Endothelial cell of umbilical vein (primary cell): ENCODE measurements at regions not wholly inside any gene's neighbourhood (a gene's known extent, or its start where the extent isn't known, plus 50 kb on each side); places are given as distances from the start of the nearest gene placed in this dataset.
"Not testable (repeated sequence)": the region's sequence is repeated elsewhere in the genome, so short reads cannot be mapped to it uniquely, and the experiment has no call there.

Source experiments
- BruUV-seq: library from RNA; stranded (reverse); fragments of 400-500 nt; replicated peaks from 2 replicates; lab custom pipeline; 2021; lab: Mats Ljungman, UMichigan
- CTCF ChIA-PET: fragments of 300-600, 350-600 bp; sonication (Branson Sonifier 250); formaldehyde crosslinking; loops from one replicate; lab custom pipeline; 2021; ENCODE audit warnings: antibody characterized with exemption, inconsistent platforms; lab: Charles Lee
- POLR2A ChIA-PET: fragments of 300-600, 350-600 bp; sonication (Branson Sonifier 250); formaldehyde crosslinking; loops from one replicate; lab custom pipeline; 2021; ENCODE audit warnings: antibody characterized with exemption, inconsistent platforms; lab: Charles Lee
- DNase-seq: peaks from one replicate; pipeline ENCODE4 v3.0.0-alpha.2; 2011; ENCODE audit warnings: low read depth, low spot score
- FAIRE-seq: peaks from 2 replicates; lab custom pipeline; 2011; peaks lifted over from hg19 to GRCh38; lab: Jason Lieb, UNC
- H2AFZ ChIP-seq: 2 replicates; pipeline ENCODE4 v1.6.0; 2012; ENCODE audit warnings: low read depth, low read length, control low read depth, inconsistent platforms
- H3K27ac ChIP-seq: 2 replicates; pipeline ENCODE4 v1.5.1; 2011; ENCODE audit warnings: low read depth, mild to moderate bottlenecking, control low read depth, low read length, moderate library complexity; ENCODE audit not compliant: insufficient read depth
- H3K27me3 ChIP-seq, 2 experiments: 2 replicates each; pipeline versions ENCODE4 v1.6.0 to v1.6.1; 2011; ENCODE audit warnings: low read length in 2 of 2, mixed read lengths in 1 of 2; ENCODE audit not compliant: control insufficient read depth in 2 of 2, insufficient read depth in 2 of 2
- H3K36me3 ChIP-seq, 2 experiments: 2 replicates in 1 of 2; 3 replicates in 1 of 2; pipeline ENCODE4 v1.5.1; 2011; ENCODE audit warnings: low read length in 2 of 2, mild to moderate bottlenecking in 1 of 2, moderate library complexity in 1 of 2; ENCODE audit not compliant: control insufficient read depth in 2 of 2, insufficient read depth in 2 of 2; ENCODE audit errors: extremely low read depth in 1 of 2
- H3K4me1 ChIP-seq: 3 replicates; pipeline ENCODE4 v1.5.1; 2011; ENCODE audit warnings: mild to moderate bottlenecking, low read length; ENCODE audit not compliant: control insufficient read depth, insufficient read depth; ENCODE audit errors: extremely low read depth
- H3K4me2 ChIP-seq: 2 replicates; pipeline ENCODE4 v1.6.1; 2011; ENCODE audit warnings: low read length, control low read depth, mixed read lengths; ENCODE audit not compliant: insufficient read depth
- H3K4me3 ChIP-seq, 3 experiments: fragments of 200-600 bp in 1 of 3; sonication (generic), shearing (Covaris generic) in 1 of 3; replicated peaks in 1 of 3; 2 replicates each; pipeline ENCODE4 v1.5.1; 2011 to 2016; ENCODE audit warnings: control low read depth in 3 of 3, low read length in 3 of 3, mild to moderate bottlenecking in 2 of 3, inconsistent platforms in 1 of 3, low read depth in 1 of 3, moderate library complexity in 1 of 3; ENCODE audit not compliant: insufficient read depth in 1 of 3
- H3K79me2 ChIP-seq: 2 replicates; pipeline ENCODE4 v1.6.0; 2012; ENCODE audit warnings: low read length, inconsistent platforms; ENCODE audit not compliant: control insufficient read depth, insufficient read depth
- H3K9ac ChIP-seq: replicated peaks from 2 replicates; pipeline ENCODE3; 2011; ENCODE audit warnings: low read length, control low read depth; ENCODE audit not compliant: insufficient read depth; ENCODE audit errors: extremely low read depth
- H3K9me1 ChIP-seq: replicated peaks from 3 replicates; pipeline ENCODE4 v1.6.0; 2011; ENCODE audit warnings: mild to moderate bottlenecking, low read length; ENCODE audit not compliant: control insufficient read depth, insufficient read depth; ENCODE audit errors: extremely low read depth
- H3K9me3 ChIP-seq: replicated peaks from 2 replicates; pipeline ENCODE4 v1.5.1; 2012; ENCODE audit warnings: low read length, inconsistent platforms; ENCODE audit not compliant: control insufficient read depth, insufficient read depth
- H4K20me1 ChIP-seq: replicated peaks from 2 replicates; pipeline ENCODE3; 2011; ENCODE audit warnings: mild to moderate bottlenecking, low read length; ENCODE audit not compliant: control insufficient read depth, insufficient read depth; ENCODE audit errors: extremely low read depth
- CTCF ChIP-seq, 2 donors: IDR thresholded peaks; 1 replicate in 1 of 2; 2 replicates in 1 of 2; pipeline ENCODE4 v1.5.1; 2011; ENCODE audit warnings: low read length in 2 of 2, mild to moderate bottlenecking in 2 of 2, moderate library complexity in 2 of 2, control low read depth in 1 of 2, inconsistent platforms in 1 of 2, low read depth in 1 of 2; ENCODE audit not compliant: insufficient read depth in 1 of 2; ENCODE audit errors: extremely low read depth in 1 of 2
- FOS ChIP-seq: IDR thresholded peaks from 2 replicates; pipeline ENCODE4 v1.6.1; 2011; ENCODE audit warnings: mild to moderate bottlenecking, low read length, moderate library complexity, borderline replicate concordance; ENCODE audit not compliant: insufficient read depth
- GATA2 ChIP-seq: IDR thresholded peaks from 2 replicates; pipeline ENCODE4 v1.7.0; 2011; ENCODE audit warnings: low read depth, mild to moderate bottlenecking, moderate library complexity, mixed read lengths, low read length; ENCODE audit not compliant: insufficient read length, insufficient read depth
- JUN ChIP-seq: IDR thresholded peaks from 2 replicates; pipeline ENCODE4 v1.6.1; 2011; ENCODE audit warnings: borderline replicate concordance, low read depth; ENCODE audit not compliant: insufficient read length, insufficient read depth
- MAX ChIP-seq: IDR thresholded peaks from 2 replicates; pipeline ENCODE4 v1.6.1; 2011; ENCODE audit not compliant: insufficient read depth, insufficient read length
- POLR2AphosphoS5 ChIP-seq: IDR thresholded peaks from 2 replicates; pipeline ENCODE4 v1.6.1; 2012; ENCODE audit warnings: low read depth, mild to moderate bottlenecking, control low read depth, low read length, moderate library complexity; ENCODE audit not compliant: insufficient read depth
- dilution Hi-C: fragments of 300-500 bp; cut with MboI; formaldehyde crosslinking; loops from one replicate; pipeline ENCODE4 v1.15.0; 2019; ENCODE audit warnings: low sequenced_read_pairs; ENCODE audit not compliant: extremely low pct_ligation_motif_present
- intact Hi-C: fragments of 100-400 bp; cut with micrococcal nuclease; formaldehyde crosslinking; loops from one replicate; pipeline ENCODE4 v1.10.0; 2022

- CTCF ChIA-PET, result interaction anchor here (0.9 to 2.3 kb wide), 2 partner anchors 14 to 15 kb away, joined by 4 to 8 read pairs; no protein-coding TSS in a partner anchor
- FAIRE-seq, result no peak
- H3K27me3 ChIP-seq, result no peaks in the 10 kb centered on the region
- no peak overlapping the region for H2AFZ ChIP-seq
- no peak overlapping the region for H3K9ac ChIP-seq
- peaks cover 14% of the 10 kb centered on the region for H3K4me1 ChIP-seq
- no peak overlapping the region for H3K27ac ChIP-seq
- no peaks in the 10 kb centered on the region for H3K79me2 ChIP-seq
- no peaks in the 10 kb centered on the region for H3K36me3 ChIP-seq
- DNase-seq, result no peak
- intact Hi-C loops, result no loop called here
- H3K4me2 ChIP-seq, result no peak overlapping the region
- dilution Hi-C loops, result no loop called here
- H4K20me1 ChIP-seq, result no peaks in the 10 kb centered on the region
- H3K9me3 ChIP-seq, result no peaks in the 10 kb centered on the region
- no peak for TF ChIP-seq CTCF (IDR thresholded peaks at IDR 0.05; ENCODE audit: extremely low read depth in 1 of 2, insufficient read depth in 1 of 2, low read depth in 1 of 2, low read length in 2 of 2)
- TF ChIP-seq MAX, result no peak
- no peak for TF ChIP-seq JUN
- TF ChIP-seq FOS, result no peak
- TF ChIP-seq POLR2AphosphoS5, result no peak
- no peak for TF ChIP-seq GATA2
- no TSS peak for BruUV-seq
- no peak overlapping the region for H3K4me3 ChIP-seq
- no peaks in the 10 kb centered on the region for H3K9me1 ChIP-seq
- POLR2A ChIA-PET, result no interaction called here
Observed at GRCh38 chr1:173270243-173270642, 63.1 kb upstream of the TNFSF4 start.

- DNase-seq, H3K79me2 ChIP-seq, POLR2A ChIA-PET, H3K9ac ChIP-seq, H3K4me2 ChIP-seq, H2AFZ ChIP-seq, H3K27ac ChIP-seq, H3K27me3 ChIP-seq, intact Hi-C loops, H3K9me3 ChIP-seq, H3K9me1 ChIP-seq, FAIRE-seq, dilution Hi-C loops, H3K4me3 ChIP-seq, H3K36me3 ChIP-seq, BruUV-seq, H4K20me1 ChIP-seq: not testable (repeated sequence)
- CTCF ChIA-PET, result interaction anchor here (0.9 to 2.3 kb wide), 2 partner anchors 13 to 16 kb away, joined by 4 to 8 read pairs; no protein-coding TSS in a partner anchor
- peaks cover 14% of the 10 kb centered on the region for H3K4me1 ChIP-seq
Observed at GRCh38 chr1:173271021-173271420, 63.9 kb upstream of the TNFSF4 start.
